Right atrium auricular region (tissue), 2 donors: ENCODE measurements at regions not wholly inside any gene's neighbourhood (a gene's known extent, or its start where the extent isn't known, plus 50 kb on each side); places are given as distances from the start of the nearest gene placed in this dataset.

Source experiments
- DNase-seq: peaks from one replicate; pipeline ENCODE4 v3.0.0-alpha.2; 2019; ENCODE audit warnings: low spot score
- H3K27ac ChIP-seq, 2 donors: fragments of 200-600 bp; sonication (generic); 1 replicate in 1 of 2; 2 replicates in 1 of 2; pipeline ENCODE4 v1.5.1; 2016 to 2019
- H3K27me3 ChIP-seq, 2 donors: fragments of 200-600 bp; sonication (generic); one replicate each; pipeline versions ENCODE4 v1.5.1 to v1.6.0; 2017 to 2019
- H3K36me3 ChIP-seq: fragments of 200-600 bp; sonication (generic); one replicate; pipeline ENCODE4 v1.5.1; 2016
- H3K4me1 ChIP-seq, 2 donors: fragments of 200-600 bp; sonication (generic); one replicate each; pipeline versions ENCODE4 v1.5.1 to v1.6.0; 2017 to 2019
- H3K4me3 ChIP-seq, 2 donors: fragments of 200-600 bp; sonication (generic); 1 replicate in 1 of 2; 2 replicates in 1 of 2; pipeline ENCODE4 v1.5.1; 2017 to 2019; ENCODE audit warnings: mild to moderate bottlenecking in 1 of 2, moderate library complexity in 1 of 2
- H3K9me3 ChIP-seq, 2 donors: fragments of 200-600 bp; sonication (generic); one replicate each; pipeline ENCODE4 v1.5.1; 2019
- CTCF ChIP-seq, 2 donors: fragments of 200-600 bp; sonication (generic); IDR thresholded peaks; one replicate each; pipeline ENCODE4 v1.5.1; 2019; ENCODE audit warnings: antibody characterized with exemption in 2 of 2

DNA sequence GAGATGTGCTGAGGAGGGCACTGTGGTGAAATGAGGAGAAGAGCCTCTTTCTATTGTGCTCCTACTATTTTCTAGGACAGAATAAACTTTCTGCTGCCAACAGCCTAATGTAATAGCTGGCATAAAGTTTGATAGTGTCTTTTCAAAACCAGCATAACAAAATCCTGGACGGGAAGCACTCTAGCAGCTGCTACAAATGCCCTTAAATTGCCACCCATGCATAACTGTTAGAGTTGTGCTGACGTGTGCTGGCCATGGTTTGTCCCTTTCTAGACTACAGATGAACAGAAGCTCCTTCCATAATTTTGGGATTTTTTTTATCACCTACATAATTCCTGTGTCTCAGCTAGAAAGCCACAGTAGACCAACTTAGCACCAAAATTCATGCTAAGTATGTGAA lies 88.5 kb upstream of the DEPDC1 start:
- H3K4me3 ChIP-seq: no peak overlapping the region
- no peaks in the 10 kb centered on the region for H3K36me3 ChIP-seq
- H3K27me3 ChIP-seq: no peaks in the 10 kb centered on the region
- TF ChIP-seq CTCF (IDR thresholded peaks at IDR 0.05): no peak
- H3K4me1 ChIP-seq: no peaks in the 10 kb centered on the region
- peaks cover 0 to 4% of the 10 kb centered on the region in 2 donors for H3K9me3 ChIP-seq
- no peak overlapping the region for H3K27ac ChIP-seq
- no peak for DNase-seq

DNA sequence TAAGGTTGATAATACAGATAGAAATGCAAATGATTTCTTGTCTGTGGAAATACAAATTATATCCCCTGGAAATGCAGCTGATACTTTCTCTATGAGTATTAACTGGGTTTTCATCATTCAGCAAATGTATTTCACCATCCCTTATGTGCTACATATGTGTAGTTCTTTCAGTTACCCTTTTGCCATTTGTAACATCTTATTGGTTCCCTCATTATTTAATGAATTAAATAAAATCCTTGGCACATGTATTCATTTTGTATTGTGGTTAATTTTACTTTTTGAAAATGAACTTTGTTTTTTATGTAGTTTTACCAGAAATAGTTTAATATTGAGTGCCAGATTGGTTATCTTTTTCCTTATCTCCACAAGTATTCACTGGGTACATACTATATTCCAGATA lies 89.9 kb upstream of the DEPDC1 start:
- Histone ChIP-seq H3K27ac (no peak overlapping the region), H3K9me3 (peaks cover 0 to 4% of the 10 kb centered on the region in 2 donors), H3K4me3 (no peak overlapping the region), H3K27me3 (no peaks in the 10 kb centered on the region), H3K4me1 (no peaks in the 10 kb centered on the region), H3K36me3 (no peaks in the 10 kb centered on the region)
- TF ChIP-seq CTCF (IDR thresholded peaks at IDR 0.05): no peak
- DNase-seq: no peak

GRCh38 chr1:68588304-68588703 lies 91.4 kb upstream of the DEPDC1 start:
- TF ChIP-seq CTCF (IDR thresholded peaks at IDR 0.05): no peak
- Histone ChIP-seq H3K27ac (no peak overlapping the region), H3K9me3 (no peaks in the 10 kb centered on the region), H3K36me3 (no peaks in the 10 kb centered on the region), H3K4me3 (no peak overlapping the region), H3K4me1 (no peaks in the 10 kb centered on the region), H3K27me3 (no peaks in the 10 kb centered on the region)
- no peak for DNase-seq

DNA sequence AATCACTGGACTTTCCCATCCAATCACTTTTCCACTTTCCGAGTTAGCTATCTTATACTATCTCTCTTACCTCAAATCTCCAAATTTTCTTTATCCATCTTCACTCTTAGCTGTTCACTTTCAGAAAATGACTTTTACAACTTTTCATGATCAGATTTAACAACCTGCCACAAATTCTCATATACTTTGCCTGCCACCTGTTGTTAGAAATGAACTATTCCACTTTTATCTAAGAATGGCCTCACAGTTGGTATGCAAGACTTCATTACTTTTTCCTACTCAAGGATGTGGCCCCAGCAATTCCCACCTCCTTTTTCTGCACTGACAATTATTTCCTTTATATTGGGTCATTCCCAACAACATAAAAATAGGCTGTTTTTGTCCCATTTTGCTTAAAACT lies 93.6 kb upstream of the DEPDC1 start:
- H3K4me3 ChIP-seq: no peak overlapping the region
- no peak overlapping the region for H3K27ac ChIP-seq
- TF ChIP-seq CTCF (IDR thresholded peaks at IDR 0.05): no peak

GRCh38 chr1:68594851-68595250 lies 98.0 kb upstream of the DEPDC1 start:
- no peaks in the 10 kb centered on the region for H3K27me3 ChIP-seq
- no peaks in the 10 kb centered on the region for H3K36me3 ChIP-seq
- no peak overlapping the region for H3K27ac ChIP-seq
- H3K9me3 ChIP-seq: no peaks in the 10 kb centered on the region
- H3K4me1 ChIP-seq: no peaks in the 10 kb centered on the region
- no peak for TF ChIP-seq CTCF (IDR thresholded peaks at IDR 0.05)
- no peak overlapping the region for H3K4me3 ChIP-seq
- DNase-seq: no peak

More for the DNA sequence above, 93.6 kb upstream of the DEPDC1 start:
- H3K4me1 ChIP-seq: no peaks in the 10 kb centered on the region
- no peak for DNase-seq
- H3K36me3 ChIP-seq: no peaks in the 10 kb centered on the region
- no peaks in the 10 kb centered on the region for H3K27me3 ChIP-seq
- no peaks in the 10 kb centered on the region for H3K9me3 ChIP-seq

- DNase-seq: no peak
- Histone ChIP-seq H3K9me3 (no peaks in the 10 kb centered on the region), H3K4me3 (peak overlapping the region in 1 of 2 donors; percentile 14), H3K27ac (no peak overlapping the region), H3K4me1 (no peaks in the 10 kb centered on the region), H3K36me3 (no peaks in the 10 kb centered on the region), H3K27me3 (no peaks in the 10 kb centered on the region)
- peak; percentile 65 to 75 for TF ChIP-seq CTCF (IDR thresholded peaks at IDR 0.05)
Observed at GRCh38 chr1:68600049-68600661, 103.3 kb upstream of the DEPDC1 start.
